ENCODE measurements at regions not wholly inside any gene's neighbourhood (a gene's known extent, or its start where the extent isn't known, plus 50 kb on each side); places are given as distances from the start of the nearest gene placed in this dataset.

GRCh38 chr5:50328193-50328729 lies 112.8 kb downstream of the EMB start:
- no peaks in the 10 kb centered on the region for H3K79me2 ChIP-seq (ENCODE audit: insufficient read depth)
- H3K27me3 ChIP-seq (ENCODE audit: insufficient read depth) = no peaks in the 10 kb centered on the region
- H3K9ac ChIP-seq = no peak overlapping the region
- H3K9me3 ChIP-seq = no peaks in the 10 kb centered on the region
- no peak overlapping the region for H3K4me3 ChIP-seq (ENCODE audit: low read depth in 2 of 2, low read length in 1 of 2)
- H3F3A ChIP-seq (replicated peaks; ENCODE audit: insufficient read depth) = no peaks in the 10 kb centered on the region
- H3K27ac ChIP-seq (ENCODE audit: low read depth in 2 of 2, low read length in 1 of 2) = no peak overlapping the region
- H3K4me1 ChIP-seq (ENCODE audit: control insufficient read depth in 1 of 2, insufficient read depth in 2 of 2, low read depth in 1 of 2, low read length in 1 of 2) = no peaks in the 10 kb centered on the region
- no peaks in the 10 kb centered on the region for H4K20me1 ChIP-seq (ENCODE audit: insufficient read depth)
- H3K9me2 ChIP-seq = no peaks in the 10 kb centered on the region
- 15% methylated on average over 6 of the region's 6 CpGs for WGBS (ENCODE audit: low lambda C conversion rate)
- no peak for DNase-seq
- ChIA-PET POLR2A (no interaction called here), CTCF (no interaction called here)
- H3K4me2 ChIP-seq = no peak overlapping the region
- TF ChIP-seq CHD2 (IDR thresholded peaks at IDR 0.05; ENCODE audit: low read length, partially characterized antibody) = no peak
- no peak for TF ChIP-seq TCF12 (IDR thresholded peaks at IDR 0.05)
- no peak for TF ChIP-seq FOXM1 (IDR thresholded peaks at IDR 0.05; ENCODE audit: low read depth)
- no peak for TF ChIP-seq SIN3A (IDR thresholded peaks at IDR 0.05; ENCODE audit: borderline replicate concordance, low read depth, low read length)
- TF ChIP-seq FOXJ3 (CRISPR knock-in tag; IDR thresholded peaks at IDR 0.05) = no peak
- TF ChIP-seq MXI1 (IDR thresholded peaks at IDR 0.05; ENCODE audit: low read depth, low read length) = no peak
- TF ChIP-seq USF2 (IDR thresholded peaks at IDR 0.05; ENCODE audit: borderline replicate concordance, low read depth, low read length) = no peak
- TF ChIP-seq MAX (IDR thresholded peaks at IDR 0.05; ENCODE audit: low read depth) = no peak
- TF ChIP-seq CTCF (IDR thresholded peaks at IDR 0.05) = no peak
- TF ChIP-seq GABPA (IDR thresholded peaks at IDR 0.05; ENCODE audit: low read depth) = no peak
- no peak for TF ChIP-seq NFIC (IDR thresholded peaks at IDR 0.05; ENCODE audit: borderline replicate concordance)
- TF ChIP-seq TEAD4 (IDR thresholded peaks at IDR 0.05; ENCODE audit: borderline replicate concordance, insufficient read depth) = no peak
- no peak for TF ChIP-seq TAF1 (IDR thresholded peaks at IDR 0.05; ENCODE audit: borderline replicate concordance, low read depth, low read length)
- no peak for TF ChIP-seq YY1 (IDR thresholded peaks at IDR 0.05; ENCODE audit: low read depth)
- no peak for TF ChIP-seq MEF2A (IDR thresholded peaks at IDR 0.05; ENCODE audit: borderline replicate concordance, low read depth)
- TF ChIP-seq REST (IDR thresholded peaks at IDR 0.05; ENCODE audit: low read depth, low read length) = no peak
- no peak for TF ChIP-seq USF1 (IDR thresholded peaks at IDR 0.05; ENCODE audit: borderline replicate concordance, low read depth)
- H3K36me3 ChIP-seq (replicated peaks in 1 of 2; ENCODE audit: control insufficient read depth in 1 of 2, insufficient read depth in 2 of 2, low read length in 1 of 2) = no peaks in the 10 kb centered on the region
- H2AFZ ChIP-seq (ENCODE audit: low read depth) = no peak overlapping the region

All from SK-N-SH (cell line).